K562 (cell line): ENCODE measurements at regions not wholly inside any gene's neighbourhood (a gene's known extent, or its start where the extent isn't known, plus 50 kb on each side); places are given as distances from the start of the nearest gene placed in this dataset.

Source experiments
- ATAC-seq: fragments of 200-7000 bp; cut with Tn5 transposase; 3 replicates; pipeline ENCODE4 v1.9.1; 2020; ENCODE audit warnings: moderate library complexity
- BruUV-seq: library from RNA; stranded (reverse); fragments of 400-500 nt; replicated peaks from 2 replicates; lab custom pipeline; 2021; lab: Mats Ljungman, UMichigan
- CTCF ChIA-PET: fragments of 300-600 bp; formaldehyde crosslinking; extraction: SDS; loops from one replicate; lab custom pipeline; 2021; ENCODE audit warnings: low intra/inter-chr PET ratio; lab: Yijun Ruan, JAX
- POLR2A ChIA-PET: fragments of 300-600, 350-650 bp; sonication (Branson Sonifier 250); formaldehyde crosslinking; extraction: SDS; loops from one replicate; lab custom pipeline; 2021; ENCODE audit warnings: antibody characterized with exemption, inconsistent platforms; lab: Yijun Ruan, JAX
- DNase-seq, 4 experiments: peaks; one replicate each; pipeline versions ENCODE4 v3.0.0 to v3.0.0-alpha.2; 2011 to 2018; ENCODE audit warnings: low spot score in 3 of 4, mixed read lengths in 3 of 4; ENCODE audit errors: extremely low read depth in 1 of 4
- FAIRE-seq: peaks from 2 replicates; lab custom pipeline; 2011; peaks lifted over from hg19 to GRCh38; lab: Jason Lieb, UNC
- H2AFZ ChIP-seq: 2 replicates; pipeline ENCODE4 v1.6.0; 2011; ENCODE audit warnings: low read depth, low read length, control low read depth, inconsistent platforms
- H3K27ac ChIP-seq: fragments of 200-600 bp; 3 replicates; pipeline ENCODE4 v1.8.0; 2011; ENCODE audit warnings: low read depth, mild to moderate bottlenecking, control low read depth, inconsistent platforms, low read length, moderate library complexity, mixed read lengths; ENCODE audit errors: extremely low read depth
- H3K27me3 ChIP-seq, 2 experiments: fragments of 300-600 bp in 1 of 2; 2 replicates in 1 of 2; 3 replicates in 1 of 2; pipeline versions ENCODE4 v1.6.0 to v1.8.0; 2011; ENCODE audit warnings: inconsistent platforms in 2 of 2, low read length in 2 of 2, mild to moderate bottlenecking in 1 of 2, mixed read lengths in 1 of 2, moderate library complexity in 1 of 2; ENCODE audit not compliant: control insufficient read depth in 2 of 2, insufficient read depth in 2 of 2
- H3K36me3 ChIP-seq: fragments of 300-600 bp; 3 replicates; pipeline ENCODE4 v1.8.0; 2011; ENCODE audit warnings: mild to moderate bottlenecking, low read length, inconsistent platforms; ENCODE audit not compliant: control insufficient read depth, insufficient read depth
- H3K4me1 ChIP-seq, 2 experiments: fragments of 200-600 bp in 1 of 2; replicated peaks in 1 of 2; 2 replicates in 1 of 2; 3 replicates in 1 of 2; pipeline versions ENCODE4 v1.5.1 to v1.8.0; 2011; ENCODE audit warnings: inconsistent platforms in 2 of 2, low read length in 2 of 2, mild to moderate bottlenecking in 1 of 2, mixed read lengths in 1 of 2, moderate library complexity in 1 of 2; ENCODE audit not compliant: control insufficient read depth in 2 of 2, insufficient read depth in 2 of 2
- H3K4me2 ChIP-seq: 2 replicates; pipeline ENCODE4 v1.6.1; 2011; ENCODE audit warnings: low read length, control low read depth, inconsistent platforms, mixed read lengths; ENCODE audit not compliant: insufficient read depth
- H3K4me3 ChIP-seq: fragments of 200-600 bp; sonication (generic), shearing (Covaris generic); 2 replicates; pipeline ENCODE4 v1.5.1; 2016; ENCODE audit warnings: control low read depth, inconsistent platforms
- H3K79me2 ChIP-seq: fragments of 200-600 bp; 3 replicates; pipeline ENCODE4 v1.8.0; 2011; ENCODE audit warnings: low read length, inconsistent platforms; ENCODE audit not compliant: control insufficient read depth, insufficient read depth
- H3K9ac ChIP-seq, 2 experiments: 2 replicates each; pipeline versions ENCODE4 v1.6.0 to v1.6.1; 2011; ENCODE audit warnings: low read depth in 2 of 2, low read length in 2 of 2, control low read depth in 1 of 2, inconsistent platforms in 1 of 2, mild to moderate bottlenecking in 1 of 2, mixed read lengths in 1 of 2; ENCODE audit not compliant: insufficient read depth in 1 of 2
- H3K9me1 ChIP-seq: one replicate; pipeline ENCODE4 v1.6.0; 2011; ENCODE audit warnings: inconsistent platforms, mild to moderate bottlenecking, low read length, moderate library complexity; ENCODE audit not compliant: control insufficient read depth, insufficient read depth
- H3K9me3 ChIP-seq: replicated peaks from 2 replicates; pipeline ENCODE4 v1.5.1; 2011; ENCODE audit warnings: low read depth, low read length, inconsistent platforms; ENCODE audit not compliant: control insufficient read depth, insufficient read depth
- H4K20me1 ChIP-seq: replicated peaks from 2 replicates; pipeline ENCODE4 v1.6.1; 2011; ENCODE audit warnings: low read length, inconsistent platforms, mixed read lengths; ENCODE audit not compliant: control insufficient read depth, insufficient read depth
- IRF1 ChIP-seq: sonication (generic); formaldehyde crosslinking; IDR thresholded peaks from 2 replicates; pipeline ENCODE4 v1.8.0; 2022; ENCODE audit warnings: missing genetic modification reagents, mild to moderate bottlenecking, borderline replicate concordance
- NCOA2 ChIP-seq, 2 experiments: fragments of 450-650 bp; IDR thresholded peaks; 2 replicates each; pipeline ENCODE4 v1.6.1; 2018; ENCODE audit warnings: mild to moderate bottlenecking in 2 of 2, moderate library complexity in 1 of 2; ENCODE audit not compliant: partially characterized antibody in 2 of 2
- NR2F6 ChIP-seq: fragments of 450-650 bp; formaldehyde crosslinking; IDR thresholded peaks from 2 replicates; pipeline ENCODE4 v1.4.0; 2020; ENCODE audit warnings: mild to moderate bottlenecking
- SUPT5H ChIP-seq: fragments of 450-650 bp; IDR thresholded peaks from 2 replicates; pipeline ENCODE4 v1.6.1; 2016
- ZFX ChIP-seq: sonication (generic); formaldehyde crosslinking; IDR thresholded peaks from 2 replicates; pipeline ENCODE4 v1.8.0; 2022; ENCODE audit warnings: mild to moderate bottlenecking, missing genetic modification reagents, moderate library complexity
- ZNF217 ChIP-seq: sonication (generic); formaldehyde crosslinking; IDR thresholded peaks from 2 replicates; pipeline ENCODE4 v1.8.0; 2022; ENCODE audit warnings: mild to moderate bottlenecking, missing genetic modification reagents
- ZNF23 ChIP-seq: fragments of 250-450 bp; sonication (Bioruptor Pico); IDR thresholded peaks from 2 replicates; pipeline ENCODE4 v1.4.0; 2020; ENCODE audit warnings: mild to moderate bottlenecking
- ZNF668 ChIP-seq: fragments of 250-450 bp; sonication (Bioruptor Pico); IDR thresholded peaks from 2 replicates; pipeline ENCODE4 v1.8.0; 2022; ENCODE audit warnings: mild to moderate bottlenecking, inconsistent platforms
- WGBS: fragments of 100-300 bp; shearing (Covaris generic); methylation state at CpG from one replicate; pipeline ENCODE4 v1.1.6; 2016; ENCODE audit warnings: low coverage, mixed read lengths; ENCODE audit not compliant: insufficient coverage; ENCODE audit errors: missing lambda C conversion rate; 5-methylcytosine and 5-hydroxymethylcytosine counted together
- in situ Hi-C: fragments of 300-500 bp; cut with MboI; formaldehyde crosslinking; loops from 4 replicates; pipeline ENCODE4 v1.15.0; 2018; ENCODE audit warnings: inconsistent platforms, mixed read lengths
- intact Hi-C: fragments of 100-400 bp; cut with micrococcal nuclease; formaldehyde crosslinking; loops from 2 replicates; pipeline ENCODE4 v1.14.2; 2022
- TF ChIP-seq, protein P1 (sequence below): fragments of 250-450 bp; sonication (Bioruptor Pico); IDR thresholded peaks from 2 replicates; pipeline ENCODE4 v1.8.0; 2022; ENCODE audit warnings: moderate library complexity, mild to moderate bottlenecking, inconsistent platforms
- TF ChIP-seq, protein P2 (sequence below): fragments of 450-650 bp; IDR thresholded peaks from 2 replicates; pipeline ENCODE4 v1.6.1; 2016; ENCODE audit warnings: mild to moderate bottlenecking, moderate library complexity

DNA sequence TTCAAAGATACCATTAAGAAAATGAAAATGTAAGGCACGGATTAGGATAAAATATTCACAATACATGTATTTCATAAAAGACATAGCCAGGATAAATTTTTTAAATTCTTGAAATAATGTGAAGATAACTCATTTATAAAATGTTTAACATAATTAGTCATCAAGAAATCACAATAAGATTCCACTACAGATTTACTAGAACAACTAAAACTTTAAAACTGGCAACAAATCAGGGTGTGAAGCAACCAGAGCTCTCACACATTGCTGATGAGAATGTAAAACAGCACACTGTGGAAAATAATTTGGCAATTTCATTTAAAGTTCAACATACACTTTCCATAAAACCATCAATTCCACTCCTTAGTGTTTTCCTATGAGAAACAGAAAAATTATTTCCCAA is 89.6 kb upstream of the UBE2E3 start:
- Histone ChIP-seq H3K9me3 (no peaks in the 10 kb centered on the region), H3K4me2 (no peak overlapping the region), H3K79me2 (no peaks in the 10 kb centered on the region), H2AFZ (no peak overlapping the region), H3K36me3 (no peaks in the 10 kb centered on the region), H3K27me3 (no peaks in the 10 kb centered on the region), H3K4me1 (no peaks in the 10 kb centered on the region), H3K9me1 (no peaks in the 10 kb centered on the region), H3K4me3 (no peak overlapping the region), H3K9ac (no peak overlapping the region), H3K27ac (no peak overlapping the region), H4K20me1 (no peaks in the 10 kb centered on the region)
- WGBS: 11% methylated on average over 1 of the region's 1 CpG
- ChIA-PET POLR2A (no interaction called here), CTCF (no interaction called here)
- BruUV-seq: no TSS peak
- ATAC-seq (no peak), FAIRE-seq (no peak), DNase-seq (no peak)
- intact Hi-C loops (no loop called here), in situ Hi-C loops (no loop called here)
- TF ChIP-seq ZNF23 (no peak), NCOA2 (IDR thresholded peaks at IDR 0.05; ENCODE audit: partially characterized antibody in 2 of 2) (no peak), ZNF217 (no peak), IRF1 (CRISPR knock-in tag) (no peak), SUPT5H (no peak), ZFX (CRISPR knock-in tag) (no peak), NR2F6 (CRISPR knock-in tag) (no peak), ZNF668 (CRISPR knock-in tag) (no peak)
- TF ChIP-seq, protein P1, sequence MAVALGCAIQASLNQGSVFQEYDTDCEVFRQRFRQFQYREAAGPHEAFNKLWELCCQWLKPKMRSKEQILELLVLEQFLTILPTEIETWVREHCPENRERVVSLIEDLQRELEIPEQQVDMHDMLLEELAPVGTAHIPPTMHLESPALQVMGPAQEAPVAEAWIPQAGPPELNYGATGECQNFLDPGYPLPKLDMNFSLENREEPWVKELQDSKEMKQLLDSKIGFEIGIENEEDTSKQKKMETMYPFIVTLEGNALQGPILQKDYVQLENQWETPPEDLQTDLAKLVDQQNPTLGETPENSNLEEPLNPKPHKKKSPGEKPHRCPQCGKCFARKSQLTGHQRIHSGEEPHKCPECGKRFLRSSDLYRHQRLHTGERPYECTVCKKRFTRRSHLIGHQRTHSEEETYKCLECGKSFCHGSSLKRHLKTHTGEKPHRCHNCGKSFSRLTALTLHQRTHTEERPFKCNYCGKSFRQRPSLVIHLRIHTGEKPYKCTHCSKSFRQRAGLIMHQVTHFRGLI (CRISPR knock-in tag): no peak
- TF ChIP-seq, protein P2, sequence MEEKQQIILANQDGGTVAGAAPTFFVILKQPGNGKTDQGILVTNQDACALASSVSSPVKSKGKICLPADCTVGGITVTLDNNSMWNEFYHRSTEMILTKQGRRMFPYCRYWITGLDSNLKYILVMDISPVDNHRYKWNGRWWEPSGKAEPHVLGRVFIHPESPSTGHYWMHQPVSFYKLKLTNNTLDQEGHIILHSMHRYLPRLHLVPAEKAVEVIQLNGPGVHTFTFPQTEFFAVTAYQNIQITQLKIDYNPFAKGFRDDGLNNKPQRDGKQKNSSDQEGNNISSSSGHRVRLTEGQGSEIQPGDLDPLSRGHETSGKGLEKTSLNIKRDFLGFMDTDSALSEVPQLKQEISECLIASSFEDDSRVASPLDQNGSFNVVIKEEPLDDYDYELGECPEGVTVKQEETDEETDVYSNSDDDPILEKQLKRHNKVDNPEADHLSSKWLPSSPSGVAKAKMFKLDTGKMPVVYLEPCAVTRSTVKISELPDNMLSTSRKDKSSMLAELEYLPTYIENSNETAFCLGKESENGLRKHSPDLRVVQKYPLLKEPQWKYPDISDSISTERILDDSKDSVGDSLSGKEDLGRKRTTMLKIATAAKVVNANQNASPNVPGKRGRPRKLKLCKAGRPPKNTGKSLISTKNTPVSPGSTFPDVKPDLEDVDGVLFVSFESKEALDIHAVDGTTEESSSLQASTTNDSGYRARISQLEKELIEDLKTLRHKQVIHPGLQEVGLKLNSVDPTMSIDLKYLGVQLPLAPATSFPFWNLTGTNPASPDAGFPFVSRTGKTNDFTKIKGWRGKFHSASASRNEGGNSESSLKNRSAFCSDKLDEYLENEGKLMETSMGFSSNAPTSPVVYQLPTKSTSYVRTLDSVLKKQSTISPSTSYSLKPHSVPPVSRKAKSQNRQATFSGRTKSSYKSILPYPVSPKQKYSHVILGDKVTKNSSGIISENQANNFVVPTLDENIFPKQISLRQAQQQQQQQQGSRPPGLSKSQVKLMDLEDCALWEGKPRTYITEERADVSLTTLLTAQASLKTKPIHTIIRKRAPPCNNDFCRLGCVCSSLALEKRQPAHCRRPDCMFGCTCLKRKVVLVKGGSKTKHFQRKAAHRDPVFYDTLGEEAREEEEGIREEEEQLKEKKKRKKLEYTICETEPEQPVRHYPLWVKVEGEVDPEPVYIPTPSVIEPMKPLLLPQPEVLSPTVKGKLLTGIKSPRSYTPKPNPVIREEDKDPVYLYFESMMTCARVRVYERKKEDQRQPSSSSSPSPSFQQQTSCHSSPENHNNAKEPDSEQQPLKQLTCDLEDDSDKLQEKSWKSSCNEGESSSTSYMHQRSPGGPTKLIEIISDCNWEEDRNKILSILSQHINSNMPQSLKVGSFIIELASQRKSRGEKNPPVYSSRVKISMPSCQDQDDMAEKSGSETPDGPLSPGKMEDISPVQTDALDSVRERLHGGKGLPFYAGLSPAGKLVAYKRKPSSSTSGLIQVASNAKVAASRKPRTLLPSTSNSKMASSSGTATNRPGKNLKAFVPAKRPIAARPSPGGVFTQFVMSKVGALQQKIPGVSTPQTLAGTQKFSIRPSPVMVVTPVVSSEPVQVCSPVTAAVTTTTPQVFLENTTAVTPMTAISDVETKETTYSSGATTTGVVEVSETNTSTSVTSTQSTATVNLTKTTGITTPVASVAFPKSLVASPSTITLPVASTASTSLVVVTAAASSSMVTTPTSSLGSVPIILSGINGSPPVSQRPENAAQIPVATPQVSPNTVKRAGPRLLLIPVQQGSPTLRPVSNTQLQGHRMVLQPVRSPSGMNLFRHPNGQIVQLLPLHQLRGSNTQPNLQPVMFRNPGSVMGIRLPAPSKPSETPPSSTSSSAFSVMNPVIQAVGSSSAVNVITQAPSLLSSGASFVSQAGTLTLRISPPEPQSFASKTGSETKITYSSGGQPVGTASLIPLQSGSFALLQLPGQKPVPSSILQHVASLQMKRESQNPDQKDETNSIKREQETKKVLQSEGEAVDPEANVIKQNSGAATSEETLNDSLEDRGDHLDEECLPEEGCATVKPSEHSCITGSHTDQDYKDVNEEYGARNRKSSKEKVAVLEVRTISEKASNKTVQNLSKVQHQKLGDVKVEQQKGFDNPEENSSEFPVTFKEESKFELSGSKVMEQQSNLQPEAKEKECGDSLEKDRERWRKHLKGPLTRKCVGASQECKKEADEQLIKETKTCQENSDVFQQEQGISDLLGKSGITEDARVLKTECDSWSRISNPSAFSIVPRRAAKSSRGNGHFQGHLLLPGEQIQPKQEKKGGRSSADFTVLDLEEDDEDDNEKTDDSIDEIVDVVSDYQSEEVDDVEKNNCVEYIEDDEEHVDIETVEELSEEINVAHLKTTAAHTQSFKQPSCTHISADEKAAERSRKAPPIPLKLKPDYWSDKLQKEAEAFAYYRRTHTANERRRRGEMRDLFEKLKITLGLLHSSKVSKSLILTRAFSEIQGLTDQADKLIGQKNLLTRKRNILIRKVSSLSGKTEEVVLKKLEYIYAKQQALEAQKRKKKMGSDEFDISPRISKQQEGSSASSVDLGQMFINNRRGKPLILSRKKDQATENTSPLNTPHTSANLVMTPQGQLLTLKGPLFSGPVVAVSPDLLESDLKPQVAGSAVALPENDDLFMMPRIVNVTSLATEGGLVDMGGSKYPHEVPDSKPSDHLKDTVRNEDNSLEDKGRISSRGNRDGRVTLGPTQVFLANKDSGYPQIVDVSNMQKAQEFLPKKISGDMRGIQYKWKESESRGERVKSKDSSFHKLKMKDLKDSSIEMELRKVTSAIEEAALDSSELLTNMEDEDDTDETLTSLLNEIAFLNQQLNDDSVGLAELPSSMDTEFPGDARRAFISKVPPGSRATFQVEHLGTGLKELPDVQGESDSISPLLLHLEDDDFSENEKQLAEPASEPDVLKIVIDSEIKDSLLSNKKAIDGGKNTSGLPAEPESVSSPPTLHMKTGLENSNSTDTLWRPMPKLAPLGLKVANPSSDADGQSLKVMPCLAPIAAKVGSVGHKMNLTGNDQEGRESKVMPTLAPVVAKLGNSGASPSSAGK: no peak
